ENCODE measurements at regions not wholly inside any gene's neighbourhood (a gene's known extent, or its start where the extent isn't known, plus 50 kb on each side); places are given as distances from the start of the nearest gene placed in this dataset.
"Not testable (repeated sequence)": the region's sequence is repeated elsewhere in the genome, so short reads cannot be mapped to it uniquely, and the experiment has no call there.

- TF ChIP-seq, protein P1, sequence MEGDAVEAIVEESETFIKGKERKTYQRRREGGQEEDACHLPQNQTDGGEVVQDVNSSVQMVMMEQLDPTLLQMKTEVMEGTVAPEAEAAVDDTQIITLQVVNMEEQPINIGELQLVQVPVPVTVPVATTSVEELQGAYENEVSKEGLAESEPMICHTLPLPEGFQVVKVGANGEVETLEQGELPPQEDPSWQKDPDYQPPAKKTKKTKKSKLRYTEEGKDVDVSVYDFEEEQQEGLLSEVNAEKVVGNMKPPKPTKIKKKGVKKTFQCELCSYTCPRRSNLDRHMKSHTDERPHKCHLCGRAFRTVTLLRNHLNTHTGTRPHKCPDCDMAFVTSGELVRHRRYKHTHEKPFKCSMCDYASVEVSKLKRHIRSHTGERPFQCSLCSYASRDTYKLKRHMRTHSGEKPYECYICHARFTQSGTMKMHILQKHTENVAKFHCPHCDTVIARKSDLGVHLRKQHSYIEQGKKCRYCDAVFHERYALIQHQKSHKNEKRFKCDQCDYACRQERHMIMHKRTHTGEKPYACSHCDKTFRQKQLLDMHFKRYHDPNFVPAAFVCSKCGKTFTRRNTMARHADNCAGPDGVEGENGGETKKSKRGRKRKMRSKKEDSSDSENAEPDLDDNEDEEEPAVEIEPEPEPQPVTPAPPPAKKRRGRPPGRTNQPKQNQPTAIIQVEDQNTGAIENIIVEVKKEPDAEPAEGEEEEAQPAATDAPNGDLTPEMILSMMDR (IDR thresholded peaks at IDR 0.05): no peak
- intact Hi-C loops (cut with DNase I): no loop called here
- no peak for ATAC-seq
- Histone ChIP-seq H3K4me1 (no peaks in the 10 kb centered on the region), H3K27me3 (ENCODE audit: insufficient read depth in 3 of 3, low read length in 2 of 3) (no peaks in the 10 kb centered on the region), H3K9me3 (no peaks in the 10 kb centered on the region), H3K36me3 (ENCODE audit: insufficient read depth in 1 of 2, low read depth in 1 of 2) (no peaks in the 10 kb centered on the region), H3K27ac (no peak overlapping the region), H3K4me3 (no peak overlapping the region)
- 82 to 85% (median 83%) methylated on average over 8 of the region's 8 CpGs for WGBS, 3 donors
- no peak for DNase-seq
Measured at GRCh38 chr2:208792766-208793165, 386.2 kb downstream of the PTH2R start.

DNA sequence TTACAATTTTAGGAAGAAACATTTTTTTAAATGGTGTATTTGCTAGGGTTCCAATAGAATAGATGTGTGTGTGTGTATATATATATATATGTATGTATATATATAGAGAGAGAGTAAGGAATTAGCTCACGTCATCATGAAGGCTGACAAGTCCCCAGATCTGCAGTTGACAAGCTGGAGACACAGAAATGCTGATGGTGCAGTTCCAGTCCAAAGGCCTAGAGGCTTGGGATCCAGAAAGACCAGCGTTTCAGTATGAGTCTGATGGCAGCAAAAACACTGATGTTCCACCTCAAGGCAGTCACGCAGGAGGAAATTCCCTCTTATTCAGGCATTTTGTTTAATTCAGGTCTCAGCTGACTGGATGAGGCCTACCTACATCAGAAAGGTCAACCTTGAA is 386.8 kb downstream of the PTH2R start:
- WGBS, 3 donors: 72 to 81% (median 73%) methylated on average over 3 of the region's 3 CpGs
- Histone ChIP-seq H3K27me3 (ENCODE audit: insufficient read depth in 3 of 3, low read length in 2 of 3) (no peaks in the 10 kb centered on the region), H3K4me1 (no peaks in the 10 kb centered on the region), H3K36me3 (ENCODE audit: insufficient read depth in 1 of 2, low read depth in 1 of 2) (no peaks in the 10 kb centered on the region), H3K4me3 (no peak overlapping the region), H3K27ac (no peak overlapping the region), H3K9me3 (no peaks in the 10 kb centered on the region)
- DNase-seq: no peak
- no peak for ATAC-seq
- TF ChIP-seq, protein P1 (IDR thresholded peaks at IDR 0.05): no peak
- intact Hi-C loops (cut with DNase I): no loop called here

DNA sequence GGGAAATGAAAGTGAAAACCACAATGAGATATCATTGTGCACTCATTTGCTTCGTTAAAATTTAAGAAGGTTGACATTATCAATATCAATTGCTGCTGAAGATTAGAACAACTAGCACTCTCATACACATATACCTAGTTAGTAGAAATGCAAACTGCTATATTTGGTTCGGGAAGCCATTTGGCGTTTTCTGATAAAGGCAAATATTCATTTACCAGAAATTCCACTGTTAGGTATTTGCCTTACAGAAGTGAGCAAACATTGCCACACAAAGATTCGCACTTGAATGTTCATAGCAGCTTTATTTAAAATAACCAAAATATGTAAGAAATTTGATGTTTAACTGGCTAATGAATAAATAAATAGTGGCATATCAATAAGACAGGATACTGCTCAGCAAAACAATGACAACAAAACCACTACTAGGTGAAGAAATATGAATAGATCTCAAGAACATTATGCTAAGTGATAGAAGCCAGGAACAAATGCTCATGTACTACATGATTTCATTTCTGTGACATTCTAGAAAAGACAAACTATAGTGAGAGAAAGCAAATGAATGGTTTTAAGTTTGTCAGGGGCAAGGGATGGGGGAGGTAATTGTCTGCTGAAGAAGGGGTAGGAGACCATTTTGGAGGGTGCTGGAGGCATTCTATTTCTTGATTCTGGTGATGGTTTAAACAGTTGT is 387.8 kb downstream of the PTH2R start:
- intact Hi-C loops (cut with DNase I): no loop called here
- DNase-seq (no peak), ATAC-seq (no peak)
- 82 to 89% (median 86%) methylated on average over 4 of the region's 4 CpGs for WGBS, 3 donors
- Histone ChIP-seq H3K4me3 (no peak overlapping the region), H3K27ac (no peak overlapping the region), H3K4me1 (no peaks in the 10 kb centered on the region), H3K27me3 (ENCODE audit: insufficient read depth in 3 of 3, low read length in 2 of 3) (no peaks in the 10 kb centered on the region), H3K36me3 (ENCODE audit: insufficient read depth in 1 of 2, low read depth in 1 of 2) (no peaks in the 10 kb centered on the region), H3K9me3 (no peaks in the 10 kb centered on the region)
- TF ChIP-seq, protein P1 (IDR thresholded peaks at IDR 0.05): no peak

GRCh38 chr2:208798698-208799097 is 392.1 kb downstream of the PTH2R start:
- no peaks in the 10 kb centered on the region for H3K27me3 ChIP-seq (ENCODE audit: insufficient read depth in 3 of 3, low read length in 2 of 3)
- WGBS, 3 donors: 58 to 64% (median 61%) methylated on average over 1 of the region's 1 CpG
- no peaks in the 10 kb centered on the region for H3K9me3 ChIP-seq
- H3K36me3 ChIP-seq (ENCODE audit: insufficient read depth in 1 of 2, low read depth in 1 of 2): no peaks in the 10 kb centered on the region
- H3K4me3 ChIP-seq: no peak overlapping the region
- H3K4me1 ChIP-seq: no peaks in the 10 kb centered on the region
- DNase-seq (no peak), ATAC-seq (no peak)
- intact Hi-C loops (cut with DNase I): no loop called here
- TF ChIP-seq, protein P1 (IDR thresholded peaks at IDR 0.05): no peak
- H3K27ac ChIP-seq: no peak overlapping the region

- WGBS, 3 donors: 67 to 80% (median 68%) methylated on average over 2 of the region's 2 CpGs
- Histone ChIP-seq H3K4me3 (no peak overlapping the region), H3K9me3 (no peaks in the 10 kb centered on the region), H3K27ac (no peak overlapping the region), H3K36me3 (ENCODE audit: insufficient read depth in 1 of 2, low read depth in 1 of 2) (no peaks in the 10 kb centered on the region), H3K27me3 (ENCODE audit: insufficient read depth in 3 of 3, low read length in 2 of 3) (no peaks in the 10 kb centered on the region), H3K4me1 (no peaks in the 10 kb centered on the region)
- intact Hi-C loops (cut with DNase I): no loop called here
- ATAC-seq (no peak), DNase-seq (no peak)
- TF ChIP-seq, protein P1 (IDR thresholded peaks at IDR 0.05): no peak
Measured at GRCh38 chr2:208799397-208799796, 392.8 kb downstream of the PTH2R start.

GRCh38 chr2:208800887-208801286 is 394.3 kb downstream of the PTH2R start:
- DNase-seq; H3K36me3 ChIP-seq (ENCODE audit: insufficient read depth in 1 of 2, low read depth in 1 of 2); H3K9me3 ChIP-seq; ATAC-seq; intact Hi-C loops (cut with DNase I); H3K4me1 ChIP-seq; H3K27ac ChIP-seq; H3K4me3 ChIP-seq; H3K27me3 ChIP-seq (ENCODE audit: insufficient read depth in 3 of 3, low read length in 2 of 3): not testable (repeated sequence)
- 87 to 89% (median 87%) methylated on average over 10 to 12 of the region's 12 CpGs for WGBS, 3 donors
